Nephron (organoid): ENCODE measurements at regions not wholly inside any gene's neighbourhood (a gene's known extent, or its start where the extent isn't known, plus 50 kb on each side); places are given as distances from the start of the nearest gene placed in this dataset.

Experiments
- H3K27ac Mint-ChIP-seq, 3 experiments: 2 replicates each; pipeline ENCODE4 v1.8.0; 2020; ENCODE audit warnings: mixed read lengths in 3 of 3, mild to moderate bottlenecking in 2 of 3, moderate library complexity in 1 of 3
- H3K27me3 Mint-ChIP-seq: 2 replicates; pipeline ENCODE4 v1.8.0; 2021; ENCODE audit warnings: low read depth, mild to moderate bottlenecking, moderate library complexity, mixed read lengths
- H3K36me3 Mint-ChIP-seq: 2 replicates; pipeline ENCODE4 v1.8.0; 2020; ENCODE audit warnings: low read depth, mixed read lengths
- H3K4me1 Mint-ChIP-seq: 2 replicates; pipeline ENCODE4 v1.8.0; 2020; ENCODE audit warnings: mixed read lengths
- H3K4me3 Mint-ChIP-seq, 3 experiments: 2 replicates each; pipeline ENCODE4 v1.8.0; 2020; ENCODE audit warnings: mild to moderate bottlenecking in 3 of 3, mixed read lengths in 3 of 3, moderate library complexity in 2 of 3
- H3K9me3 Mint-ChIP-seq: 2 replicates; pipeline ENCODE4 v1.8.0; 2020; ENCODE audit warnings: mixed read lengths
- CTCF ChIP-seq, 3 experiments: fragments of 200-600 bp; sonication (generic); IDR thresholded peaks; one replicate each; pipeline ENCODE4 v1.5.0; 2021; ENCODE audit warnings: antibody characterized with exemption in 3 of 3; ENCODE audit not compliant: unreplicated experiment in 3 of 3

DNA sequence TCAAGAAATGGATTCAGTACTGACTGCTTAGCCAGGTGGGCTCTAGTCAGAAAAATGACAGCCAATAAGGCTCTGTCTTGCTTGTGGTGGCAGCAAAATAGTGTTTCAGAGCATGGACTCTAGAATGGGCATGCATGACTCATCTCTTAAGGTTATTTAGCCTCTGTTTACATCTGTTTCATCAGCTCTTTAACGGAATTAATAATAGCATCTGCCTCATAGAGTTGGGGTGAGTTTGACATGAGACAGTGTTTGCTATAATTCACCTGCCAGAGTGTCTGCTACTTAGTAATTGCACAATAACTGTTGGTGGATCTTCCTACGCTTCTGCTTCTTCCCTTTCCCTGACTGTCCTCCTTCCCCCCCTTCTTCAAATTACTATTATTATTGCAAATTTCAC, 350.4 kb upstream of the SEMA6D start:
- no peak for TF ChIP-seq CTCF (IDR thresholded peaks at IDR 0.05; ENCODE audit: unreplicated experiment in 3 of 3)
- Mint-ChIP-seq H3K9me3 (no peaks in the 10 kb centered on the region), H3K36me3 (no peaks in the 10 kb centered on the region), H3K27ac (no peak overlapping the region), H3K4me3 (no peak overlapping the region), H3K27me3 (no peaks in the 10 kb centered on the region), H3K4me1 (peaks cover 16% of the 10 kb centered on the region)

GRCh38 chr15:47367726-47368390, 349.4 kb upstream of the SEMA6D start:
- Mint-ChIP-seq H3K4me3 (no peak overlapping the region), H3K27ac (no peak overlapping the region), H3K4me1 (peaks cover 13% of the 10 kb centered on the region), H3K27me3 (no peaks in the 10 kb centered on the region), H3K9me3 (no peaks in the 10 kb centered on the region), H3K36me3 (no peaks in the 10 kb centered on the region)
- no peak for TF ChIP-seq CTCF (IDR thresholded peaks at IDR 0.05; ENCODE audit: unreplicated experiment in 3 of 3)

GRCh38 chr15:47371939-47372338, 345.4 kb upstream of the SEMA6D start:
- Mint-ChIP-seq H3K4me3 (no peak overlapping the region), H3K27me3 (peaks cover 4% of the 10 kb centered on the region), H3K27ac (no peak overlapping the region), H3K4me1 (no peaks in the 10 kb centered on the region), H3K36me3 (no peaks in the 10 kb centered on the region), H3K9me3 (no peaks in the 10 kb centered on the region)
- TF ChIP-seq CTCF (IDR thresholded peaks at IDR 0.05; ENCODE audit: unreplicated experiment in 3 of 3): no peak

- Mint-ChIP-seq H3K36me3 (no peaks in the 10 kb centered on the region), H3K9me3 (no peaks in the 10 kb centered on the region), H3K4me3 (no peak overlapping the region), H3K27ac (no peak overlapping the region), H3K4me1 (no peaks in the 10 kb centered on the region), H3K27me3 (peaks cover 4% of the 10 kb centered on the region)
- TF ChIP-seq CTCF (IDR thresholded peaks at IDR 0.05; ENCODE audit: unreplicated experiment in 3 of 3): no peak
These were observed 343.1 kb upstream of the SEMA6D start for GRCh38 chr15:47374222-47374621.

DNA sequence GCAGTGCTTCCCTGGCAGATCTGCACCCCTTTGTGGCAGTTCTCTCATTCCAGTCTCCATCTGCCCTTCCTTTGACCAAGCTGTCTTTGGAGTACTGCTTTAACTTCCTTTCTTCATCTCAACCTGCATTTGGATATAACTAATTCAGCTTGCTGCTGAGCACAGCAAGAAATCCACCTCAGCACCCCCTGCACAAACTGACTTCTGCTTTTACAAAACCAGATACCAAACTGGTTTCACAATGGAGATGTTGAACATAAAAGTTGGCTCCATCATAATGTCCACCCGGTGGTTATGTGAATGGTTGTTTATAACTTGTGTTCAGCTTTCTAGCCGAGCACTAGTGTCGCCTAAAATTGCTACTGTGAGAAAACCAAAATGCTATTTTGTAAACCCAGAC, 341.1 kb upstream of the SEMA6D start:
- no peak overlapping the region for H3K4me3 Mint-ChIP-seq
- H3K9me3 Mint-ChIP-seq: no peaks in the 10 kb centered on the region
- no peaks in the 10 kb centered on the region for H3K4me1 Mint-ChIP-seq
- peaks cover 4% of the 10 kb centered on the region for H3K27me3 Mint-ChIP-seq
- H3K27ac Mint-ChIP-seq: no peak overlapping the region
- no peak for TF ChIP-seq CTCF (IDR thresholded peaks at IDR 0.05; ENCODE audit: unreplicated experiment in 3 of 3)
- no peaks in the 10 kb centered on the region for H3K36me3 Mint-ChIP-seq

DNA sequence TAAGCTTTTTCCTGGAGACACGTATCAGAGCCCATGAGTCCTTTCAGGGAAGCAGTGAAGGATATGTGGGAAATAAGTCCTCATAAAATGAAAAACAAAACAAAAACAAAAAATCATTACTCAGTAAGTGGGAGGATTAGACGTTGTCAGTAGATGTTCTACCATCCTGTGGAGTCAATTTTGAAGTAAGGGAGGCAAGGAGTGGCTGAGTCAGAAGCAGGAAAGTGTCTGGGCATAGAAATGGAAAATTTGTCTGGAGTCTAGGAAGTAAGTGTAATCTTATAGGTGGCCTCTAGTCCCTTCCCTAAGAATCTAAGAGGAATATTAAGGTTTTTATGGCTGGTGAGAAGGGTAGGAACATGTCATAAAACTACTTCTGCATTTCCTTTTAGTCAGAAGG, 339.8 kb upstream of the SEMA6D start:
- Mint-ChIP-seq H3K4me1 (no peaks in the 10 kb centered on the region), H3K9me3 (no peaks in the 10 kb centered on the region), H3K4me3 (no peak overlapping the region), H3K27me3 (peaks cover 4% of the 10 kb centered on the region), H3K27ac (no peak overlapping the region), H3K36me3 (no peaks in the 10 kb centered on the region)
- TF ChIP-seq CTCF (IDR thresholded peaks at IDR 0.05; ENCODE audit: unreplicated experiment in 3 of 3): no peak
